Suppressor macrophage treated with lipopolysaccharide for 1 hour (primary cell): ENCODE measurements at regions not wholly inside any gene's neighbourhood (a gene's known extent, or its start where the extent isn't known, plus 50 kb on each side); places are given as distances from the start of the nearest gene placed in this dataset.

Experiments used
- DNase-seq, 3 donors: peaks; one replicate each; pipeline ENCODE4 v3.0.0-alpha.2; 2020 to 2022

GRCh38 chr3:139870000-139870675, 64.8 kb upstream of the CLSTN2 start:
- no peak for DNase-seq

- no peak for DNase-seq
Observed at GRCh38 chr3:139868773-139869172, 66.2 kb upstream of the CLSTN2 start.

- no peak for DNase-seq
Observed at GRCh38 chr3:139848660-139849059, 86.3 kb upstream of the CLSTN2 start.

DNA sequence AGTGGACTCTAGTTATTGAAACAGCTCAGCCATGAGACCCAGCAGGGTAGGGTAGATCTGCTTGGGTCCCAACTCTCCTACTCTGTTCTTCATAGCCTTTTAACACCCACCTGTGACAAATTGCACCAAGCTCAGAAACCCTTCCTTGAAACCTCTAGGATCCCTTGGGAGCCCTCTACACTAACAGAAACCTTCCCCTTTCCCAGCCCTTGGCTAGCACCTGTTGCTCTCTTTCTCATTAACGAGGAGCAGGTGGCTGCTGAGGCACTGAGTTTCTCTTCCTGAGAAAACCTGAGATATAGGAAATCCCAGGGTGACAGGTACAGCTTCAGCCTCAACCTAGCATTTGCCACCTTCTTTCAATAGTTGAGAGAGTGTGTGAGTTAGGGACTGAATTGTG, 88.3 kb upstream of the CLSTN2 start:
- DNase-seq: no peak

DNA sequence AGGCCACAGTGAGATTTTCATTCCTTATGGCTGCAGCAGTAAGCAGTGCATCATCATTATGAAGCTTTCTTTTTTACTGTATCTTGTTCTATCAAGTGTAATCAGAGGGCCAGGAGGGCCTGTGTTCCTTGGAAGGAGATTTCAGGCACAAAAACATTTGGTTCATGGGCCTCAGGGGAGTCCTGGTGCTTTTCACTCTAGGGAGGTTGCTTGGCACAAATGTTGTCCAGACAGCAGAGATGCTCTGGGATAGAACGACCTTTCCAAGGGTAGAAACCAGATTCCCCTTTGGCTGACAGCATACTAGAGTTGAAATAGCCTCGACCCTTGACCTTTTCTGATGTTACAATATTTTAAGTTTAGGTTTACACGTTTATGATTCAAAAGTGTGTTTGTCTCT, 95.3 kb upstream of the CLSTN2 start:
- DNase-seq: no peak

GRCh38 chr3:139839014-139839413, 96.0 kb upstream of the CLSTN2 start:
- no peak for DNase-seq

- DNase-seq: no peak
Observed at GRCh38 chr3:139838269-139838957, 96.6 kb upstream of the CLSTN2 start.

GRCh38 chr3:139836698-139837464, 98.1 kb upstream of the CLSTN2 start:
- no peak for DNase-seq

DNA sequence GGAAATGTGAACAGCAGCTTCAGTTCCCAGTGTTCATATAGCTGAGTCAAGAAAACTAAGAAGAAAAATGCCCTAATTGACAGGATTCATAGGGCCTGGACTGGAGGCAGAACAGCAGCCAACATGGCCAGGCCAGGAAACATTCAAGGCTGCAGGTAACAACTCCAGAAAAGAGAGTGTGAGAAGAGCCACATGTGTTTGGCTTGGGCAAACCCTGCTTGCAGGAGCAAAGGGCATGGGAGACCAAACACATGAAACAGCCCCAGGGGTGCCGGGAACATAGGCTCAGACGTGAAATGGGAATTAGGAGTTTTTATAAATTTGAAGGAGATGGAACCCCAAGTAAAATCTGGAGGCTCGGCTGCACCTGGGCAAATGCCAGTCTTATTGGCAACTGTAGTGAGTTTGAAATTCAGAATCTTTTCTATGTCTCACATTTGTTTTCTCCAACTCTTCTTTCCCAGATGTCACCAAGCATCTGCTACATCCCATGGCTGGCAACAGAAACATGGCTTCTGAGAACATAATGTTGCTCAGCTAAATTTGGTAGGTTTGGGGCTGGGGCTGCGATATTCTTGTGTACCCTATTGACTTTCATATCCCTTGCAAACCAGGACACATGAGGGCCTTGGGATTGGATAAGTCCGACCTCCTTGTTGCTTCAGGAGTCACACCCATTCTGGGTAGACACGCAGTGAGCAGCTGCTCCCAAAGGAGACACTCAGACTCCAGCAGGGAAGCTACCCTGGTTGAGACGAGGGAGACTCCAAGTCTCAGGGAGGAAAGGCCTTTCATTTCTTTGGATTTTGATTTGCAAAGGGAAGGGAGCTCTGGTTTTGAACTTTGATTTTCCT, 98.9 kb upstream of the CLSTN2 start:
- no peak for DNase-seq

DNA sequence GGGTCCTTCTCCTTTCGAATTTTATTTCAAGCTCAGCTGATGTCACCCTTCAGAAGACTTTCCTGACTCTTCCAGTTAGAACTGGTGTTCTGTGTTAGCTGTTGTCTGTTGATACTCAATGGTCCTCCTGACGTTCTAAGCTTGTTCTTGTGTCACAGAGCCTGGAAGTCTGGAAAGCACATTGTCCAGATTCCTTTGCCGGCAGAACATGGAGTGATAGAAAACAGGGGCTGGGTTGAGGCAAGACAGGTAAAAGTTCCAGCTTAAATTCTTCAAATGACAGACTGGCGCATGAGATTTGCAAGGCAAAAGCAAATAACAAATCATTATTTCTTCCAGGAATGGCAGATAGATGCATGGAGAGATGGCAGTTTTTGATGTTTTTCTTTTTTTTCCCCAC, 102.0 kb upstream of the CLSTN2 start:
- no peak for DNase-seq

DNA sequence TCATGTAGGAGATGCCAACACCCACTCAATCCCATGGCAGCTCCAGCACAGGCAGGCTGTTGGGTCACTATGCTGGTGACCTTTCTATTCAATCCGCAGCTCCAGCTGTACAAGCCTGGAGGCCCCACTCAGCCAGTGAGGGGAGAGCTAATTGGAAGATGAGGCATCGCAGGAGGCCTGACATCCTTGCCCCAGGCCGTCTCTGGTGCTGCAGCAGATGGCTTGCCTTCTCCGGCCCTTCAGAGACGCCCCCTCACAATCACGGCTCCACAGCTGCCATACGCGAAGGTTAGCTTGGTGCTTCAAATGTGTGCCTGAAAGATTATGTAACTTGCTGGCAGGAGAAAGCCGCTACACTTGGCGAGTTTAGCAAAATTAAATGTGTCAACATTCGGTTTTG, 104.2 kb upstream of the CLSTN2 start:
- DNase-seq: no peak

DNA sequence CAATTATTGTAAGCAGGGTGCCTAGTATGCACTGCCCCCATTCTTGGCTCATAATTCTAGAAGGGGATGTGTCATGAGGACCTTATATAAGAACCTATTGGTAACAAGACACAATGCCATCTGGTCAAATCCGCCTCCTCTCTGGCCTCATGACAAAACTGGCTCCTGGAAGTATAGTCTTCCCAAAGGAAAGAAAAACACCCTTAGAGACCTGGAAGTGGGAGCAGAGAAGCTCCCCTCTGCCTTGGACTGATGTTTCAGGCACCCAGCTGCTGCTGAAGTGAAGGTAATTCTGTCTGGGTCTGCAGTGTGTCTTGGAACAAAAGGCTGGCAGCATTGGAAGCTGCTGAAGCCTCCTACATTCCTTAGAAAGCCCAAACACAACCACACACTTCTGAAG, 107.2 kb upstream of the CLSTN2 start:
- no peak for DNase-seq

GRCh38 chr3:139824864-139825263, 110.1 kb upstream of the CLSTN2 start:
- no peak for DNase-seq

DNA sequence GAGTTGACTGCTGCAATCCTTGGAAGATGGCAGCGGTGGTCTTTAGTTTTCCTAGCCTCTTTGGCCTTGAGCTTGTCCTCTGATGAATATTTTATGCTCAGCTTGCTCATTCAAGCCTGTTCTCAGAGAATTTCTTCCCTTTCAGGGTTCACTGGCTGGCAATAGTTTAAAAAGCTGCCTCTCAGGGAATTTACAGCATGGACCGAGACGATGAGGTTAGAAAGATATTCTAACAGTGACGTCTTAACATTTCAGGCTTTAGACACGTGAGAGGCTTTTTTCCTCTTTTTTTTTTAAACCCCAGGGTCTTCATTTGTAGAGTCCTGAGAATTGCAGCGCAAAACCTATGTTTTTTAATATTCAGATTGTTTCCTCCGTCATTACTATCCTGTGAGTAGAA, 120.3 kb upstream of the CLSTN2 start:
- no peak for DNase-seq

GRCh38 chr3:139811331-139811730, 123.7 kb upstream of the CLSTN2 start:
- no peak for DNase-seq

- DNase-seq: no peak
Observed at GRCh38 chr3:139808201-139808600, 126.8 kb upstream of the CLSTN2 start.

DNA sequence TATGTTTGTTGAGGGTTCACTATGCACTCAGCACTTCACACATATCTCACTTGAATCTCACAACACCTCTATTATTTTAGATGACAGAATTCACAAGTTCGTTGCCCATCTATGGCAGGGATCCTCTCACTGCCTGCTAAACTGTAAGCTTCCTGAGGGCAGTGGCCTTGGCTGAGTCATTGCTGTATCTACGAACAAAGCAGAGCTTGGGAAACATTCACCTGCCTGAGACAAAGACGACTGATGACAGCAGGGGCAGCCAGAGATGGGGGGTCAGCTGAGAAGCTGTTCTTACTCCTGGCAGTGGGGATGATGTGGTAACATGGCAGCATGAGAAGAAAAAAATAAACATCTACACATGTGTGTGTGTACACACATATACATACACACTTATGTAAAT, 125.5 kb upstream of the NMNAT3 start:
- DNase-seq: no peak

GRCh38 chr3:139797724-139798343, 120.1 kb upstream of the NMNAT3 start:
- DNase-seq: peak; percentile 42 to 53 (median 47)

DNA sequence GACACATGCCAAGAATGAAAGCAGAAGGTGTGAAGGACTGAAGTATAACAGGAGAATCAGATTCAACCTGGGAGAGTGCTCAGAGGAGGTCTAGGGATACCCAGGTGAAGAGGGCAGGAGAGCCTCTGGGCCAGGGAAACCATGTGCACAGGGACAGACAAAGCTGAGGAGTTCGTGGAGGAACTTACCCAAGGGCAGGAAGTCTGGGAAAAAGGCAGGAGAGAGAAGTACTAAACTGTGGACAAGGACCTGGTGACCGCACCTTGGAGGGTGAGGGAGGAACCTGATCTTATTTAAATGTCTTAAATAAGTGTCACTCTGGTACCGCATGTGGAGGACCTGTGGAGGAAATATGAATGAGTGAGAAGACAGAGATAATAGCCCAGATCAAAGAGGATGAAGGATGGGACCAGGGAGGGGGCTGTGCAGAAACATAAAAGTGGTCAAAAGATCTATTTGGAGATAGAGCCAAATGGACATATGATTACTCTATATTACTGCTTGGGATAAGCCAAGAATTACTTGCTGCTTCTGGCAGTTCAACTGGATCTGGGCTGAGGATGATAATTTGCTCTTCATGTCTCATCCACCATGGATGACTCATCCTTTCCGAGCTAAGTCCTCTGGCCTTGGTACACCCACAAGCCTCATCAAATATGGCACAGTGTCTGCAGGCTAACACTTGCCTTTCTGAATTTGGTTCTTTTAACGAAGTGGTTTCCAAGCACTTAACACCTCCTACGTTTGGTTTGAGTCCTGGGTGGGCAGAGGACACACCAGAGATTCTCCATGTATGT, 116.9 kb upstream of the NMNAT3 start:
- DNase-seq: no peak

DNA sequence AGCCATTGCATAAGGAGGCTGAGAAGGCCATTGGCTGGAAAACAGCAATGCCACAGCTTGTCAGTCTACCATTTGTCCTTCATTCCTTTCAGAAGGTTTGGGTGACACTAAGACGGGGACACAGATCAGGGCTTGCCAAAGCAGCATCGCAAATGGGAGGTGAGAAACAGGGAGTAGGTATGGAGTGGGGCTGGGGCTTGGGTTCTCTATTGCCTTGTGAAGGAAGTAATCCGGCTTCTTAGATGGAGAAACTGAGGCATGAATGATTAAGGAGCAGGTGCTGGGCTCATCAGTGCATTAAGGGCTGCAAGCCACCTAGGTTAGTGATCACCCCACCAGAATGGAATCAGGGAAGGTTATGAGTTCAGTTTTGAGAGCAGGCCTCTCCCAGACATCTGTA, 115.6 kb upstream of the NMNAT3 start:
- DNase-seq: no peak

DNA sequence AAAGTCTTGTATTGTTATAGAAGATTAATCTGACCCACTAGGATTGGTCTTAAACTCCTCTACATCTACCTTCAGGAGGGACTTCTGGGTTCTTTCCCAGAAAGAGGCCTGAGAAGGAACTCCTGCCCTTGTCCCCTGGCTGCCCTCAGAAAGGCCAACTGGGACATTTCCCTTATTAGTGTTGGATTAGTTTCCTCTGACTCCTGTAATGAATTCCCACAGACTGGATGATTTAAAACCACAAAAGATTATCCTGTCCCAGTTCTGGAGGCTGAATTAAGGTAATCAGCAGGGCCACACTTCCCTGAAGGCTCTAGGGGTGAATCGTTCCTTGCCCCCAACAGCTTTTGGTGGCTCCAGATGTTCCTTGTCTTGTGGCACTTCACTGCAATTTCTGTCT, 102.8 kb upstream of the NMNAT3 start:
- DNase-seq: no peak
